Esophagus (tissue), 2 donors: ENCODE measurements at regions not wholly inside any gene's neighbourhood (a gene's known extent, or its start where the extent isn't known, plus 50 kb on each side); places are given as distances from the start of the nearest gene placed in this dataset.

Experiments used
- H3K27ac ChIP-seq, 2 donors: one replicate each; pipeline ENCODE4 v1.5.1; 2013; ENCODE audit warnings: low read depth in 2 of 2, mild to moderate bottlenecking in 2 of 2, inconsistent platforms in 1 of 2, low read length in 1 of 2, moderate library complexity in 1 of 2
- H3K27me3 ChIP-seq, 2 donors: one replicate each; pipeline ENCODE4 v1.6.1; 2013; ENCODE audit warnings: low read length in 2 of 2, control low read depth in 1 of 2, mild to moderate bottlenecking in 1 of 2; ENCODE audit not compliant: insufficient read depth in 2 of 2, control insufficient read depth in 1 of 2
- H3K36me3 ChIP-seq, 2 donors: one replicate each; pipeline ENCODE4 v1.6.1; 2013; ENCODE audit warnings: low read length in 1 of 2; ENCODE audit not compliant: control insufficient read depth in 2 of 2, insufficient read depth in 2 of 2
- H3K4me1 ChIP-seq, 2 donors: one replicate each; pipeline ENCODE4 v1.6.1; 2013; ENCODE audit warnings: low read length in 1 of 2; ENCODE audit not compliant: control insufficient read depth in 2 of 2, insufficient read depth in 2 of 2
- H3K4me3 ChIP-seq, 2 donors: one replicate each; pipeline ENCODE4 v1.5.1; 2013; ENCODE audit warnings: low read length in 2 of 2, mild to moderate bottlenecking in 2 of 2, low read depth in 1 of 2, moderate library complexity in 1 of 2
- H3K9me3 ChIP-seq, 2 donors: one replicate each; pipeline ENCODE4 v1.6.1; 2013; ENCODE audit warnings: mild to moderate bottlenecking in 2 of 2, low read depth in 1 of 2, low read length in 1 of 2, moderate library complexity in 1 of 2; ENCODE audit not compliant: control insufficient read depth in 2 of 2, insufficient read depth in 1 of 2
- WGBS, 2 donors: extraction: QIAGEN DNeasy Blood & Tissue Kit; methylation state at CpG; one replicate each; pipeline ENCODE4 v1.1.7; 2013; 5-methylcytosine and 5-hydroxymethylcytosine counted together
- donor health status: healthy with polysubstance abuse.
- donor health status: Bipolar disorder and iron deficiency.

DNA sequence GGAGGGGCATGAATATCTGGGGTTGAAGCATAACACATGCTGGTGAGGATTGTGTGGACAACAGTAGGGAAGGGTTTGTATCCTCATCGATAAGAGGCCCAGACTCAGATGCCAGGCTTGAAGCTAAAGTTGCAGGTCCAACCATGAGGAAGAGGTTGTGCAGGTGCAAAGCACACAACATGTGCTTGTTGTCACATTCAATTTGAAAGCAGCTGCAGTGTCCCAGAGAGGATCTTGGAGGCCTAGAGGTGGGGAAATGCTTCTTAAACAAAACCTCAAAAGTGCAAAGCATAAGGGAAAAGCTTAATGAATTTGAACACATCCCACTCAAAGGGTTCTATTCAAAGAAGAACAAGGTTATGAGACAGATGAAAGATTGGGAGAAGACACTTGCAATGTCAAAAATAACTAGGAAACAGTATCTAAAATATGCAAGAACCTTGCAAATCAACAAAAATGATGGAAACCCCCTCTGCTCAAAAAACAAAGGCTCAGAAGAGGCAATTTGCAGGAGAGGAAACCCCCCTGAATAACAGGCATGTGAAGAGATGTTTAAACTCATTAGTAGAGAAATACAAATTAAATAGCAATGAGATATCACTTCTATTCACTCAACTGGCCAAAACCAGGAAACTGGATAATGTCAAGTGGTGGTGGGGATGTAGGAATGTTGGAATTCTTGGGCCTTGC lies 187.1 kb downstream of the KATNAL1 start:
- Histone ChIP-seq H3K4me1 (peaks cover under 1 to 2% of the 10 kb centered on the region in 2 donors), H3K4me3 (no peak overlapping the region), H3K27ac (no peak overlapping the region), H3K9me3 (no peaks in the 10 kb centered on the region), H3K27me3 (no peaks in the 10 kb centered on the region), H3K36me3 (no peaks in the 10 kb centered on the region)
- WGBS, 2 donors: 50 to 62% methylated on average over 1 of the region's 1 CpG

DNA sequence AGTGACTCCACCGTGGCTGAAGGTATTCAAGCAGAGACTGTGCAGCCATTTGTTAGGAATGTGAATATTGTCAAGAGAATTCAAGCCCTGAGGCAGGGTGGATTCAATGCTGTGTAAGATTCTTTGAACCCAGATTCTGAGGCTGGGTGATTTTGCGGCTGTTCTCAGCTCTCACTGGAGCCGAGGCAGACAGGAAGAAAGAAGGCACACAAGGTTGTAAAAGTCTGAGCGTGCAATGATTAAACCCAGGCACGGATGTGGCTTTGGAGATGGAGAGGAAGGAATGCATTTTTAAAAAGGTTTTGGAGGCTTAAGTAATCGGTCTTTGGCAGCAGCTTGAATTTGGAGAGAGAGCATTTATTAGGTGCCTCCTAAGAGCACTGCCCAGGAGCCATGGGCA lies 187.9 kb downstream of the KATNAL1 start:
- H3K36me3 ChIP-seq: no peaks in the 10 kb centered on the region
- no peaks in the 10 kb centered on the region for H3K27me3 ChIP-seq
- no peaks in the 10 kb centered on the region for H3K9me3 ChIP-seq
- no peak overlapping the region for H3K27ac ChIP-seq
- no peak overlapping the region for H3K4me3 ChIP-seq
- peaks cover 0 to 2% of the 10 kb centered on the region in 2 donors for H3K4me1 ChIP-seq
- WGBS, 2 donors: 20 to 28% methylated on average over 6 of the region's 6 CpGs

DNA sequence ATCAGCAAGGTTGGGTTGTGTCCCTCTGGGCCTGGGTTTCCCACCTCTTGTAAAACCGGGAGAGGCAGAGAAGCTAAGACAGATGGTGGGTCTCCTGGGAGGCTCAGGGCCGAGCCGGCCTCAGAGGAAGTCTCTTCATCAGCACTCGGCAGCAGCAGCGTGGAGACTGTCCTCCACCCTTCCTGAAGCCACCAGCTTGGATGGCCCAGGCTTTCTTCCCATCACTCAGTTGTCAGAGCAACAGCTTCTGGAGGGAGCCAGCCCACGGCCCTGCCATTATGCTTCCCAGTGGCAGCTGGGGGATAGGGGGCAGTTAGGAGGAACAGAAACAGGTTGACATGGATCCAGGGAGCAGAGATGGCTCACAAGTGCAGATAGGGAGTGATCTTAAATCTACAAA lies 191.0 kb downstream of the KATNAL1 start:
- Histone ChIP-seq H3K9me3 (no peaks in the 10 kb centered on the region), H3K27me3 (no peaks in the 10 kb centered on the region), H3K36me3 (no peaks in the 10 kb centered on the region), H3K27ac (no peak overlapping the region), H3K4me1 (no peaks in the 10 kb centered on the region), H3K4me3 (no peak overlapping the region)
- 75 to 76% methylated on average over 6 of the region's 6 CpGs for WGBS, 2 donors

DNA sequence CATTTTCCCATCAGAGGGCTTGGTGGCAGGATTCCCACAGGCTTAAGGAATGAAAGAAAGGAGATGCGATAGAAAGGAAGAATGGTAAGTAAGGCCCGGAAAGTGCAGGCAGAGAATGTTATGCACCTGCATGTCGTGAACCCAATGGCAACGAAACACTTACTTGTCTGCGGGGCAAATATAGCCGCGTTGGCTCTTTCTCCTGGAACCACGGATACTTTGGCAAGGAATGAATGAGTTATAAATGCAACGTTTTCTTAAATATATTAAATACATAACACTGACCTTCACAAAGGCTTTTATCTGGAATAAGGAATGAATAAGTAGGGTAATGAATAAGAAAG lies 192.1 kb downstream of the KATNAL1 start:
- Histone ChIP-seq H3K27me3 (no peaks in the 10 kb centered on the region), H3K4me1 (no peaks in the 10 kb centered on the region), H3K27ac (no peak overlapping the region), H3K36me3 (no peaks in the 10 kb centered on the region), H3K9me3 (no peaks in the 10 kb centered on the region), H3K4me3 (peak overlapping the region; percentile 71 to 81)
- 11 to 17% methylated on average over 9 of the region's 9 CpGs for WGBS, 2 donors

DNA sequence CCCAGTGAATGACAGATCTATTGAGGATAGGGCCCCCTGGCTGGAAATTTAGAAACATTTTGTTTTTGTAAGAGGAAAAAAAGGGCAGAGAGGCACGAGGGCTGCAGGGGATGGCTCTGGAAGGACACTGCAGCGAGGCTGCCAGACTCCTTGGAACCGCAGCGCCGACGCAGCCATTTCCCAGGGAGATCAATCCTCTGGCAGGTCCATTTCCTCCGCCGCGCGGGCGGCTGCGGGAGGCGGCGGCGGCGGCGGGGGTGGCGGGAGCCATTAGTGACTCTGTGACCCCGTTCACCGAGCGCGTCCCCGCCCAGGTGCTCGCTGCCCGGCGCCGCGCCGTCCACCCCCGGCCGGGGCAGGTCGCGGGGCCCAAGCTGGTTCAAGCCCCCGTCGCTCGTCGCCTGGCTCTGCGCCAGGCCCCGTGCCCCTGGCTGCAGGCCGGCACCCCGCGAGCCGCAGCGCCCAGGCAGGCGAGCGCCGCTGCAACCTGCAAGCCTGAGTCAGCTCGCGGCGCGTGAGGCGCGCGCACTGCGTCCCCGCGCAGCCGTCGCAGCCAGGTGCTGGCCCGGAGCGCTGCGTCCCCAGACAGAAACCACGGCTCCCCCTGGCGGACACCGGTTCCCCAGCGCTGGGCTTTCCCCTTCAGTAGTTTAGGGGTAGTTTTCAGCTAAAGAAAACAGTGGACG lies 192.6 kb downstream of the KATNAL1 start:
- peak overlapping the region; percentile 71 to 81 for H3K4me3 ChIP-seq
- peak overlapping the region; percentile 50 to 54 for H3K27ac ChIP-seq
- H3K36me3 ChIP-seq: no peaks in the 10 kb centered on the region
- no peaks in the 10 kb centered on the region for H3K4me1 ChIP-seq
- no peaks in the 10 kb centered on the region for H3K27me3 ChIP-seq
- WGBS, 2 donors: 0 to 1% methylated on average over 53 to 67 of the region's 67 CpGs
- no peaks in the 10 kb centered on the region for H3K9me3 ChIP-seq

DNA sequence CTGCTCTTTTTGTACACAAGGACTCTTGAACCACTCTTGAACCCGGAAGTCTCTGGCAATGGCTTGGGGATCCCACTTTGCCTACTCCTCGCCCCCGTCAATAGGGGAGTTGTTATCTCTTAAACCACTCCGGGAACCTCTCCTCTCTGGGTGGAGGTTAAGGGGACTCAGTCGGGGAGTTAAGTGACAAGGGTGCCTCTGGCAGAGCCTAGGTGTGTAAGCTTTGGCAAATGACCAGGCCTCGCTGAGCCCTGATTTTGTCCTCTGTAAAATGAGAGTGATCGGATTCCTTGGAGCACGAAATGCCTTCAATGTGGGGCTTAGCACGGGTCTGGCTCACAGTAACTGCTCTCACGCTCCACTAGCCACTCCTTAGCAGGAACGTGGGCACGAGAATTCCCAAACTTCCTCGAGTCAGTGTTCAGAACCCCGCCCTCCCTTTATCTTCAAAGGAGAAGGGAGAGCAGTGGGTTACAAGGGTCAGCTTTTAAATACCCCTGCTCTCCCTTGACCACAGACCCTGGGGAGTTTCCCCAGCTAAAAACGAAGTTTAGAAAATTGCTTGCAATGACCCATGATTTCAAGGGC lies 193.3 kb downstream of the KATNAL1 start:
- Histone ChIP-seq H3K4me1 (no peaks in the 10 kb centered on the region), H3K9me3 (no peaks in the 10 kb centered on the region), H3K36me3 (no peaks in the 10 kb centered on the region), H3K27ac (peak overlapping the region; percentile 50 to 54), H3K4me3 (peak overlapping the region in 1 of 2 donors; percentile 81), H3K27me3 (no peaks in the 10 kb centered on the region)
- 47 to 51% methylated on average over 15 of the region's 15 CpGs for WGBS, 2 donors

DNA sequence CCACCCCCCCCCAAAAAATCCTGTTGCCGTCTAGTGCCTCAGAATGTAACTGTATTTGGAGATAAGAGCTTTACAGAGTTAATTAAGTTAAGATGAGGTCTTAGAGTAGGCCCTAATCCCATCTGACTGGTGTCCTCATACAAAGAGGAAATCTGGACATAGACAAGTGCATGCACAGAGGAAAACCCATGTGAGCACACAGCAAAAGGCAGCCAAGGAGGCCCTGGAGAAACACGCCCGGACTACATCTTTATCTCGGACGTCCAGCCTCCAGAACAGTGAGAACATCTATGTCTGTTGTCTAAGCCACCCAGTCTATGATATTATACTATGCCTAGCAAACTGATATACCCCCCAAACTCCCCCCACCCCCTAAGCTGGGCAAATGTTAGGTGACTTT lies 193.8 kb downstream of the KATNAL1 start:
- no peaks in the 10 kb centered on the region for H3K9me3 ChIP-seq
- 60 to 69% methylated on average over 5 of the region's 5 CpGs for WGBS, 2 donors
- no peaks in the 10 kb centered on the region for H3K36me3 ChIP-seq
- peak overlapping the region in 1 of 2 donors; percentile 43 for H3K27ac ChIP-seq
- H3K4me3 ChIP-seq: no peak overlapping the region
- H3K4me1 ChIP-seq: no peaks in the 10 kb centered on the region
- H3K27me3 ChIP-seq: no peaks in the 10 kb centered on the region

DNA sequence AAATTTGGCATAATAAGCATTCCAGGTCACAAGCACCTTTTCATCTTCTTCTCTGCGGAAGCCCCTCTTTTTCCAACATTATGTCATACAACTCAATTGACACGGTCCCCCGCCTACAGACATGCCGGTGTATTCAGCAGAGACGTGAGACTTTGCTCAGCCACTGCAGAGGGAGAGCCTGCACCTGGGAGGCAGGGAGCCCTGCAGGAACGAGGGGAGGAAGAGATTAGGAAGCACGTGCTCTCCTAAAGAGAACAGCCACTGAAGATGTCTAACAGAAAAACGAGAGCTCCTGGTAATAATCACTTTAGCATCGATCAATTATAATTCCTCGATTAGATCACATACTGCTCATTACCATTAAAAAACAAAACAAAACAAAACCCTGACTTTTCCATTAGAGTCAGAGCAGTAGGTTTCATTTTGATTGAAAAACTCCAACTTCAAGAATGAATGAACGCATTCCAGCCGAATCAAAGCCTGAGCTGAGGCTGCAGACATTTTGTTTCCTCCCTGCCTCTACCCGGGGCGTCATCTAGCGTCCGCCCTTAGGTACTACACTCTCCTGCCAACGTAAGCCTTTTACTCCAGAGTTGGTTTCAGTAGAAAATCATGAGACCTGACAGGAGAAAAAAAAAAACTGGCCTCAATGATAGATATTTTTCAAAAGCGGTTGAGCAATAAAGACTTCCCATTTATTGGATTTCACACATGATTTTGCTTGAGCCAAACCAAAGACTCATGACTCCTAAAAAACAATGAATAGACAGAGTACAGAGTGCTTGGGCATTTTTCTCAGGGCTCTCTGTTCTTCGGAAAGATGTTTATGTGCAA lies 194.5 kb downstream of the KATNAL1 start:
- WGBS, 2 donors: 18 to 20% methylated on average over 19 of the region's 19 CpGs
- H3K36me3 ChIP-seq: no peaks in the 10 kb centered on the region
- no peaks in the 10 kb centered on the region for H3K4me1 ChIP-seq
- H3K27me3 ChIP-seq: no peaks in the 10 kb centered on the region
- H3K27ac ChIP-seq: no peak overlapping the region
- no peaks in the 10 kb centered on the region for H3K9me3 ChIP-seq
- peak overlapping the region in 1 of 2 donors; percentile 13 for H3K4me3 ChIP-seq

DNA sequence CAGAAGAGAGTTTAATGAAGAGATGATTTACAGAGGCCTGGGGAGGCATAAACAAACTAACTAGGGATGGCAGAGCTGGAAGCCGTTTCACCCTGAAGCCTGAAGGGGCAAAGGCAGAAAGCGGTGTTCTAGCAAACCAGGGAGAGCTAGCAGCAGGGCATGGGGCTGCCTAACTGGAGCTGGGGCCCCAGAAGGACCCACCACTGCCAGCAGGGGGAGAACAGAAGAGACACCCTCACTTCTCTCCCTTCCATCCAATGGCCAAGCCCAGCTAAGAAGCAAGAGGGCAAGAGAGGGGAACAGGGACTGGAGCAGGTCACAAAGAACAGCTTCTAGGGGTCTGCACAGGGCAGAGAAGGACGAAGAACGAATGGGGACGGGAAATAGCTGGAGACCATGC lies 195.5 kb downstream of the KATNAL1 start:
- H3K4me3 ChIP-seq: no peak overlapping the region
- peaks cover 0 to 2% of the 10 kb centered on the region in 2 donors for H3K4me1 ChIP-seq
- no peaks in the 10 kb centered on the region for H3K27me3 ChIP-seq
- H3K9me3 ChIP-seq: no peaks in the 10 kb centered on the region
- 83 to 86% methylated on average over 5 of the region's 5 CpGs for WGBS, 2 donors
- H3K36me3 ChIP-seq: no peaks in the 10 kb centered on the region
- H3K27ac ChIP-seq: no peak overlapping the region
